ENCODE measurements at regions not wholly inside any gene's neighbourhood (a gene's known extent, or its start where the extent isn't known, plus 50 kb on each side); places are given as distances from the start of the nearest gene placed in this dataset.
"Not testable (repeated sequence)": the region's sequence is repeated elsewhere in the genome, so short reads cannot be mapped to it uniquely, and the experiment has no call there.

DNA sequence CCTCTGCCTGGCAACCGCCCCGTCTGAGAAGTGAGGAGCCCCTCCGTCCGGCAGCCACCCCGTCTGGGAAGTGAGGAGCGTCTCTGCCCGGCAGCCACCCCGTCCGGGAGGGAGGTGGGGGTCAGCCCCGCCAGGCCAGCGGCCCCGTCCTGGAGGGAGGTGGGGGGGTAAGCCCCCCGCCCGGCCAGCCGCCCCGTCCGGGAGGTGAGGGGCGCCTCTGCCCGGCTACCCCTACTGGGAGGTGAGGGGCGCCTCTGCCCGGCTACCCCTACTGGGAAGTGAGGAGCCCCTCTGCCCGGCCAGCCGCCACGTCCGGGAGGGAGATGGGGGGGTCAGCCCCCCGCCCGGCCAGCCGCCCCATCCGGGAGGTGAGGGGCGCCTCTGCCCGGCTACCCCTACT, 67.1 kb downstream of the ZC3H11B start:
- TF ChIP-seq, protein P1, sequence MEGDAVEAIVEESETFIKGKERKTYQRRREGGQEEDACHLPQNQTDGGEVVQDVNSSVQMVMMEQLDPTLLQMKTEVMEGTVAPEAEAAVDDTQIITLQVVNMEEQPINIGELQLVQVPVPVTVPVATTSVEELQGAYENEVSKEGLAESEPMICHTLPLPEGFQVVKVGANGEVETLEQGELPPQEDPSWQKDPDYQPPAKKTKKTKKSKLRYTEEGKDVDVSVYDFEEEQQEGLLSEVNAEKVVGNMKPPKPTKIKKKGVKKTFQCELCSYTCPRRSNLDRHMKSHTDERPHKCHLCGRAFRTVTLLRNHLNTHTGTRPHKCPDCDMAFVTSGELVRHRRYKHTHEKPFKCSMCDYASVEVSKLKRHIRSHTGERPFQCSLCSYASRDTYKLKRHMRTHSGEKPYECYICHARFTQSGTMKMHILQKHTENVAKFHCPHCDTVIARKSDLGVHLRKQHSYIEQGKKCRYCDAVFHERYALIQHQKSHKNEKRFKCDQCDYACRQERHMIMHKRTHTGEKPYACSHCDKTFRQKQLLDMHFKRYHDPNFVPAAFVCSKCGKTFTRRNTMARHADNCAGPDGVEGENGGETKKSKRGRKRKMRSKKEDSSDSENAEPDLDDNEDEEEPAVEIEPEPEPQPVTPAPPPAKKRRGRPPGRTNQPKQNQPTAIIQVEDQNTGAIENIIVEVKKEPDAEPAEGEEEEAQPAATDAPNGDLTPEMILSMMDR (conservative IDR thresholded peaks at IDR 0.05; ENCODE audit: low read depth, low read length): not testable (repeated sequence)
- not testable (repeated sequence) for TF ChIP-seq EZH2 (IDR thresholded peaks at IDR 0.05; ENCODE audit: borderline replicate concordance, low read depth, low read length, poor library complexity, severe bottlenecking)
